ENCODE measurements at regions not wholly inside any gene's neighbourhood (a gene's known extent, or its start where the extent isn't known, plus 50 kb on each side); places are given as distances from the start of the nearest gene placed in this dataset.

- ATAC-seq (no peak), FAIRE-seq (no peak), DNase-seq (ENCODE audit: low read depth in 1 of 2, low spot score in 1 of 2) (no peak)
- ChIA-PET CTCF (interaction anchor here (0.9 kb wide), 1 partner anchor 25 kb away, joined by 3 read pairs; no protein-coding TSS in a partner anchor), POLR2A (no interaction called here)
- H3K27ac ChIP-seq, result no peak overlapping the region
- H3K9me3 ChIP-seq, result no peaks in the 10 kb centered on the region
- no peak overlapping the region for H3K4me3 ChIP-seq
- no peak for TF ChIP-seq HMGXB4 (CRISPR knock-in tag; IDR thresholded peaks at IDR 0.05; ENCODE audit: borderline replicate concordance)
- TF ChIP-seq RAD21 (conservative IDR thresholded peaks at IDR 0.05 in 1 of 2, IDR thresholded peaks at IDR 0.05 in 1 of 2), result 0 out of 5 replicates have a peak, but pooled peaks of 1 of the 2 experiments have one; percentile 4
- 24% methylated on average over 1 of the region's 1 CpG for WGBS (ENCODE audit: missing lambda C conversion rate)
- no peaks in the 10 kb centered on the region for H3K4me1 ChIP-seq
- no peak overlapping the region for H3K4me2 ChIP-seq
These were observed 69.0 kb upstream of the TMEM200A start for GRCh38 chr6:130296854-130297253.

DNA sequence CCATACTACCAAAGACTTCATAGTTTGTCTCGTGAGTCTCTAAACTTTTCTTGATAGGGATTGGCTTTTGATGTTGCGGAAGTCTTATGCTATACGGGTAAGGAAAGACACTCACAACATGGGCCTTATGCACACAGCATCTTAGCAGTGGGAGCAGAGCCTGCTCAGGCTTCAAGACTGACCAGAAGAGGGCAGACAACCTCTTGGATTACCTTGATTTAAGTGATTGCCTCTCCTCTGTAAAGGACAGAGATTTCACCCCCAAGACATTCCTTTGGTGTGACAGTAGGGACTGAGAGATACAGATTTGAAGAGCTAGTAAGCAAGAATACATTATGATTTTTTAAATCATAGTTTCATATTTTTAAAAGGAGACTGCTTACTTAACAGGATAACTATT lies 71.0 kb upstream of the SAMD3 start:
- CTCF ChIA-PET, result interaction anchor here (0.7 to 0.9 kb wide), 5 partner anchors 17 to 481 kb away, joined by 3 to 5 read pairs (median 3); no protein-coding TSS in a partner anchor
- Histone ChIP-seq H3K4me2 (no peak overlapping the region), H3K9me3 (no peaks in the 10 kb centered on the region), H3K4me1 (no peaks in the 10 kb centered on the region), H3K27ac (no peak overlapping the region), H3K4me3 (no peak overlapping the region)
- DNase-seq (ENCODE audit: low read depth in 1 of 2, low spot score in 1 of 2) (peak; percentile 46 to 67), ATAC-seq (peak; percentile 96 to 98), FAIRE-seq (no peak)
- WGBS (ENCODE audit: missing lambda C conversion rate), result 21% methylated on average over 3 of the region's 3 CpGs
- POLR2A ChIA-PET, result no interaction called here
- TF ChIP-seq POLR2A (IDR thresholded peaks at IDR 0.05; ENCODE audit: low read length) (no peak), RAD21 (conservative IDR thresholded peaks at IDR 0.05 in 1 of 2, IDR thresholded peaks at IDR 0.05 in 1 of 2) (peak; percentile 61 to 68), ZC3H11A (IDR thresholded peaks at IDR 0.05) (no peak), SREBF2 (IDR thresholded peaks at IDR 0.05) (no peak), SMC3 (IDR thresholded peaks at IDR 0.05) (peak; percentile 69), EHF (CRISPR knock-in tag; IDR thresholded peaks at IDR 0.05) (no peak), RARB (CRISPR knock-in tag; IDR thresholded peaks at IDR 0.05) (no peak), FOXS1 (CRISPR knock-in tag; IDR thresholded peaks at IDR 0.05) (no peak), HES2 (IDR thresholded peaks at IDR 0.05) (no peak)
- TF ChIP-seq, protein P1, sequence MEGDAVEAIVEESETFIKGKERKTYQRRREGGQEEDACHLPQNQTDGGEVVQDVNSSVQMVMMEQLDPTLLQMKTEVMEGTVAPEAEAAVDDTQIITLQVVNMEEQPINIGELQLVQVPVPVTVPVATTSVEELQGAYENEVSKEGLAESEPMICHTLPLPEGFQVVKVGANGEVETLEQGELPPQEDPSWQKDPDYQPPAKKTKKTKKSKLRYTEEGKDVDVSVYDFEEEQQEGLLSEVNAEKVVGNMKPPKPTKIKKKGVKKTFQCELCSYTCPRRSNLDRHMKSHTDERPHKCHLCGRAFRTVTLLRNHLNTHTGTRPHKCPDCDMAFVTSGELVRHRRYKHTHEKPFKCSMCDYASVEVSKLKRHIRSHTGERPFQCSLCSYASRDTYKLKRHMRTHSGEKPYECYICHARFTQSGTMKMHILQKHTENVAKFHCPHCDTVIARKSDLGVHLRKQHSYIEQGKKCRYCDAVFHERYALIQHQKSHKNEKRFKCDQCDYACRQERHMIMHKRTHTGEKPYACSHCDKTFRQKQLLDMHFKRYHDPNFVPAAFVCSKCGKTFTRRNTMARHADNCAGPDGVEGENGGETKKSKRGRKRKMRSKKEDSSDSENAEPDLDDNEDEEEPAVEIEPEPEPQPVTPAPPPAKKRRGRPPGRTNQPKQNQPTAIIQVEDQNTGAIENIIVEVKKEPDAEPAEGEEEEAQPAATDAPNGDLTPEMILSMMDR (IDR thresholded peaks at IDR 0.05), result peak; percentile 57
- TF ChIP-seq, protein P2, sequence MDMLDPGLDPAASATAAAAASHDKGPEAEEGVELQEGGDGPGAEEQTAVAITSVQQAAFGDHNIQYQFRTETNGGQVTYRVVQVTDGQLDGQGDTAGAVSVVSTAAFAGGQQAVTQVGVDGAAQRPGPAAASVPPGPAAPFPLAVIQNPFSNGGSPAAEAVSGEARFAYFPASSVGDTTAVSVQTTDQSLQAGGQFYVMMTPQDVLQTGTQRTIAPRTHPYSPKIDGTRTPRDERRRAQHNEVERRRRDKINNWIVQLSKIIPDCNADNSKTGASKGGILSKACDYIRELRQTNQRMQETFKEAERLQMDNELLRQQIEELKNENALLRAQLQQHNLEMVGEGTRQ (IDR thresholded peaks at IDR 0.05), result no peak

DNA sequence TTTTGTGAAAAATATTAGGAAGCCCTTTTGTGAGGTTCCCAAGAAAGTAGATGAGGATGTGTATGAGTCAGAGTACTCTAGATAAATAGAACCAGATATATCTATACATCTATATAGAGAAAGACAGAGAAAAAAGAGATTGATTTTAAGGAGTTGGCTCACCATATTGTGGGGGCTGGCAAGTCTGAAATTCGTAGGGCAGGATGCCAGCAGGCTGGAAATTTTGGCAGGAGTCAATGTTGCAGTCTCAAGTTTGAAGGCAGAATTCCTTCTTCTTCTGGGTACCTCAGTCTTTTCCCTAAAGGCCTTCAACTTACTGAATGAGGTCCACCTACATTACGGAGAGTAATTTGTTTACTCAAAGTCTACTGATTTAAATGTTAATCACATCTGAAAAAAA lies 65.3 kb upstream of the SAMD3 start:
- TF ChIP-seq RNF2 (IDR thresholded peaks at IDR 0.05; ENCODE audit: borderline replicate concordance, low read depth) (no peak), EHMT2 (IDR thresholded peaks at IDR 0.05; ENCODE audit: low read depth) (no peak), REST (IDR thresholded peaks at IDR 0.05) (no peak), FOSL2 (IDR thresholded peaks at IDR 0.05) (no peak), FOSL2 (CRISPR knock-in tag; IDR thresholded peaks at IDR 0.05) (no peak), HDAC2 (IDR thresholded peaks at IDR 0.05) (no peak), POLR2A (IDR thresholded peaks at IDR 0.05; ENCODE audit: low read length) (no peak), EP300 (IDR thresholded peaks at IDR 0.05) (no peak), E2F6 (IDR thresholded peaks at IDR 0.05; ENCODE audit: borderline replicate concordance, low read depth) (no peak), EHF (CRISPR knock-in tag; IDR thresholded peaks at IDR 0.05) (no peak), CEBPB (IDR thresholded peaks at IDR 0.05) (no peak), NR3C1 (IDR thresholded peaks at IDR 0.05) (no peak)
- TF ChIP-seq, protein P2 (IDR thresholded peaks at IDR 0.05), result no peak
- TF ChIP-seq, protein P3, sequence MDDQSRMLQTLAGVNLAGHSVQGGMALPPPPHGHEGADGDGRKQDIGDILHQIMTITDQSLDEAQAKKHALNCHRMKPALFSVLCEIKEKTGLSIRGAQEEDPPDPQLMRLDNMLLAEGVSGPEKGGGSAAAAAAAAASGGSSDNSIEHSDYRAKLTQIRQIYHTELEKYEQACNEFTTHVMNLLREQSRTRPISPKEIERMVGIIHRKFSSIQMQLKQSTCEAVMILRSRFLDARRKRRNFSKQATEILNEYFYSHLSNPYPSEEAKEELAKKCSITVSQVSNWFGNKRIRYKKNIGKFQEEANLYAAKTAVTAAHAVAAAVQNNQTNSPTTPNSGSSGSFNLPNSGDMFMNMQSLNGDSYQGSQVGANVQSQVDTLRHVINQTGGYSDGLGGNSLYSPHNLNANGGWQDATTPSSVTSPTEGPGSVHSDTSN (IDR thresholded peaks at IDR 0.05), result no peak
- Histone ChIP-seq H3K4me3 (no peak overlapping the region), H3K27ac (no peak overlapping the region), H3K4me1 (no peaks in the 10 kb centered on the region), H3K4me2 (no peak overlapping the region), H3K9me3 (no peaks in the 10 kb centered on the region)
- ChIA-PET CTCF (interaction anchor here (0.9 kb wide), 1 partner anchor 584 kb away, joined by 3 read pairs; no protein-coding TSS in a partner anchor), POLR2A (no interaction called here)
- FAIRE-seq (no peak), ATAC-seq (no peak), DNase-seq (ENCODE audit: low read depth in 1 of 2, low spot score in 1 of 2) (no peak)
- WGBS (ENCODE audit: missing lambda C conversion rate), result 33% methylated on average over 2 of the region's 2 CpGs
